Brain microvascular endothelial cell (primary cell): ENCODE measurements at regions not wholly inside any gene's neighbourhood (a gene's known extent, or its start where the extent isn't known, plus 50 kb on each side); places are given as distances from the start of the nearest gene placed in this dataset.
A peak's percentile ranks its signal among the peaks of the same experiment; 100 is the strongest.

Source experiments
- DNase-seq: peaks from one replicate; pipeline ENCODE4 v3.0.0-alpha.2; 2020
- H3K27ac ChIP-seq: fragments of 250-450 bp; sonication (Bioruptor Pico); 2 replicates; pipeline ENCODE4 v1.5.1; 2020; ENCODE audit warnings: mild to moderate bottlenecking, moderate library complexity
- H3K27me3 ChIP-seq: fragments of 250-450 bp; sonication (Bioruptor Pico); replicated peaks from 2 replicates; pipeline ENCODE4 v1.5.1; 2020; ENCODE audit warnings: mild to moderate bottlenecking
- H3K36me3 ChIP-seq: fragments of 250-450 bp; sonication (Bioruptor Pico); replicated peaks from 2 replicates; pipeline ENCODE4 v1.5.1; 2020; ENCODE audit warnings: mild to moderate bottlenecking
- H3K4me3 ChIP-seq: 2 replicates; pipeline ENCODE4 v1.5.1; 2011; ENCODE audit warnings: low read depth, mild to moderate bottlenecking, control low read depth, low read length, moderate library complexity
- CTCF ChIP-seq: IDR thresholded peaks from 2 replicates; pipeline ENCODE4 v1.5.1; 2011; ENCODE audit warnings: low read depth, mild to moderate bottlenecking, moderate library complexity, low read length, control low read depth, inconsistent platforms; ENCODE audit errors: missing control alignments
- in situ Hi-C: cut with HindIII; loops from 2 replicates; pipeline ENCODE4 v1.10.0; 2017; ENCODE audit warnings: low sequenced_read_pairs, low pct_ligation_motif_present

DNA sequence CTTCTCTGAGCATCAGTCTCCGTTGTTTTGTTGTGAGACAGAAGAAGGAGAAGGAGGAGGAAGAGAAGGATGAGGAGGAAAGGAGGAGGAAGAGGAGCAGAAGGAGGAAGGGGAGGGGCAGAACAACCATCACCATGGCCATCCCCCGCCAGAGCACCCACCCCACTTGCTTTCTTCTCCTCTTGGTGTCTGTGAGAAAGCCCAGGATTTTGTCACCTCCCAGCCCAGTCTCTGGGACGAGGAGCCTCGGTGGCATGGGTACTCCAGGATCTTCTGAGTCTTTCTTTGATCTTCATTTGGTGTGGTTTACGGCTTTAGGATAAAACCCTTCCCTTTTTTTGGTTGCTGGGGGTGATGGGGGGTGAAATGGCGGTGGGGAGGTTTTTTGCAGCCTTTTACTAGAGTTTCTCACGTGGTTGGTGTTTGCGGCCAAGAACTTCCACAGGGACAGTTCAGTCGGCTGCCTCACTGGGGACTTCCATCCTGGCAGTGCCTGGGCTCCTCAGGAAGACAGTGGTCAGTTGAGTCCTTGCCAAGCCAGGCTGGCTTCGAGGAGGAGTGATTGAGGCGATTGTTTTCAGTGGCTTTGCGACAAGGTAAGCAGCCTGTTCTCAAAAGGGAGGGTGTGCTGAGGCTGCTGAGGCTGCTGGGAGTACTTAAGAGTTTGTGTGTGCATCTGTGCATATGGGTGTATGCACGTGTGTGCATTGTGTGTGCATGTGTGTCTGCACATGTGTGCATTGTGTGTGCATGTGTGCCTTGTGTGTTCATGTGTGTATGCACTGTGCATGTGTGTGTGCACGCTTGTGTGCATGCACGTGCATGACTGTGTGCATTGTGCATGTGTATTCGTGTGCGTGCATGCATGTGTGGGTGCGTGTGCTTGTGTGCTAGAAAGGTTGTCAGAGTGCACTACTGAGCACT lies 567.5 kb downstream of the TBC1D22A start:
- TF ChIP-seq CTCF: no peak
- in situ Hi-C loops: no loop called here
- DNase-seq: no peak
- H3K27ac ChIP-seq: no peak overlapping the region
- no peaks in the 10 kb centered on the region for H3K36me3 ChIP-seq
- H3K27me3 ChIP-seq: no peaks in the 10 kb centered on the region
- H3K4me3 ChIP-seq: no peak overlapping the region

DNA sequence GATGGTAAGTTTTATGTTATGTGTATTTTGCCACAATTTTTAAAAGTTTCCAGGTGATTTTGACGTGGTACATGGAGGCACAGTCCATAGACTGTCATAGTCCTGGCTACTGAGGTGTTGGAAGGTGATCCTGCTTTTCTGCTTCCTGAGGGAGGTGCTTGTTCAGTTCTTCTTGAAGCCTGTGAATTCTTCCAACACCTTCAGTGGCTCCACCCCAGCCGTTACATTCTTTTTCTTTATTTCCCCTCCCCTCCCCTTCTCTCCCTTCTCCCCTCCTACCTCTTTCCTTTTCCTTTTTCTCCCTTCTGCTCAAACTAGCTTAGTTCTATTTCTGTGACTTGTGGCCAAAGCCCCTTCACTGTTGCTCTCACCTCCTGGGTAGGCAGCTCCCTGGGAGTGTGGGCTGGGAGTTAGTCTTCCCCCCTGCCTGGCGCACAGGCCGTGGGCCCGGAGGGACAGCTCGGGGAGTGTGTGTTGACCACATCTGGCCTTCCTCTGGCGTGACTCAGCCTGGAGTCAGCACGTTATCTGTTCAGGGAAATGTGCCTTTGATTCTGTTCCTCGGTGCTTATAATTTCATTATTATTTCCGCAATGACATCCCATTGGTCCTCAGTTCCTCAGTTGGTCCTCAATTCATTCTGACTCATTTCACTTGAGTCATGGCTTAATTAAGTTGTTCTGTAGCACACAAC lies 566.2 kb downstream of the TBC1D22A start:
- H3K27ac ChIP-seq: peak overlapping the region; percentile 32
- in situ Hi-C loops: no loop called here
- no peak overlapping the region for H3K4me3 ChIP-seq
- no peaks in the 10 kb centered on the region for H3K36me3 ChIP-seq
- no peaks in the 10 kb centered on the region for H3K27me3 ChIP-seq
- peak; percentile 89 for DNase-seq
- no peak for TF ChIP-seq CTCF

GRCh38 chr22:47327241-47327640 lies 564.8 kb downstream of the TBC1D22A start:
- no peak for DNase-seq
- Histone ChIP-seq H3K27ac (no peak overlapping the region), H3K36me3 (no peaks in the 10 kb centered on the region), H3K4me3 (no peak overlapping the region), H3K27me3 (no peaks in the 10 kb centered on the region)
- in situ Hi-C loops: no loop called here
- no peak for TF ChIP-seq CTCF

GRCh38 chr22:47325249-47325648 lies 562.8 kb downstream of the TBC1D22A start:
- Histone ChIP-seq H3K36me3 (no peaks in the 10 kb centered on the region), H3K27me3 (no peaks in the 10 kb centered on the region), H3K4me3 (no peak overlapping the region), H3K27ac (no peak overlapping the region)
- TF ChIP-seq CTCF: no peak
- DNase-seq: no peak
- in situ Hi-C loops: no loop called here

DNA sequence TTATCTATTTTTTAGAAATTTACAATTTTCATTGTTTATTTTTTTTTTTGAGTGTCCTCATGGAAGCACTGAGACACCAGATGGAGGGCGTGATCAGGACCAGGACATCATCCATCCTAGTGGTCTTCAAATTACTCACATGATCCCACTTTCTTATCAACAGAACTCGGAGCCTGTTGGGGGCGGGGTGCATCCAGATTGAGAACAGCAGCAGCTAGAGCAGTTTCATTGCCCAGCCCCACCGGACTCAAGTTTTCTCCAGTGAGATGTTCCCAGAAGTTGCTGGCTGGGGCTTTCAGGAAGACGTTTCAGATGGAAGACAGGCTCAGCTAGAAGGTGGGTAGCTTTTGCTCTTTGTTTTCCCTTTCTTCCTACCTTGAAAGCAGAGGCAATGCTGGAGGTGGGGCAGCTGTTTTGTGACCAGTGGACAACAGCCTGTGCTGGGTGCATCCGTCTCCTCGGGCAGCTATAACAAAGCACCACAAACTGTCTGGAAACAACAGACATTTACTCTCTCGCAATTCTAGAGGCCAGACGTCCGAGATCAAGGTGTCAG lies 562.1 kb downstream of the TBC1D22A start:
- H3K36me3 ChIP-seq: no peaks in the 10 kb centered on the region
- H3K27me3 ChIP-seq: no peaks in the 10 kb centered on the region
- no peak for DNase-seq
- H3K27ac ChIP-seq: no peak overlapping the region
- in situ Hi-C loops: no loop called here
- no peak overlapping the region for H3K4me3 ChIP-seq
- no peak for TF ChIP-seq CTCF
